ENCODE measurements at regions not wholly inside any gene's neighbourhood (a gene's known extent, or its start where the extent isn't known, plus 50 kb on each side); places are given as distances from the start of the nearest gene placed in this dataset.

DNA sequence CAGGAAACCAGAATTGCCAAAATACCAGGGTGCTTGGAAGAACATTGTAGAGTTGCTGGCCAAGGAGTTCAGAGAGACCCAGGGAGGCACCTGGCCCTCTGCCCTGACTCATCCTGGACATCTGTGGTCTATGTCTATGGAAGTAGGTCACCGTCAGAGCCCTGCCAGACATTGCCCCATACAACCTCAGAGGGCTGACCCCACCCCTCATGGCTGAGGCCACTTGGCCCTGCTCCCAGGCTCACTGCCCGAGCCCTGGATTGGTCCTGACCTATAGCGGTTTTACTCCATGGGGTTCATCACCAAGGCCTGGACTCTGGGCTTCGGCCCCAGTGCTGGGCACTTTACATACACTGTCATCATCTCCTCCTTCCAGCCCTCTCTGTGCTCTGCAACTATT is 233.1 kb downstream of the PTPRU start:
- TF ChIP-seq, protein P1, sequence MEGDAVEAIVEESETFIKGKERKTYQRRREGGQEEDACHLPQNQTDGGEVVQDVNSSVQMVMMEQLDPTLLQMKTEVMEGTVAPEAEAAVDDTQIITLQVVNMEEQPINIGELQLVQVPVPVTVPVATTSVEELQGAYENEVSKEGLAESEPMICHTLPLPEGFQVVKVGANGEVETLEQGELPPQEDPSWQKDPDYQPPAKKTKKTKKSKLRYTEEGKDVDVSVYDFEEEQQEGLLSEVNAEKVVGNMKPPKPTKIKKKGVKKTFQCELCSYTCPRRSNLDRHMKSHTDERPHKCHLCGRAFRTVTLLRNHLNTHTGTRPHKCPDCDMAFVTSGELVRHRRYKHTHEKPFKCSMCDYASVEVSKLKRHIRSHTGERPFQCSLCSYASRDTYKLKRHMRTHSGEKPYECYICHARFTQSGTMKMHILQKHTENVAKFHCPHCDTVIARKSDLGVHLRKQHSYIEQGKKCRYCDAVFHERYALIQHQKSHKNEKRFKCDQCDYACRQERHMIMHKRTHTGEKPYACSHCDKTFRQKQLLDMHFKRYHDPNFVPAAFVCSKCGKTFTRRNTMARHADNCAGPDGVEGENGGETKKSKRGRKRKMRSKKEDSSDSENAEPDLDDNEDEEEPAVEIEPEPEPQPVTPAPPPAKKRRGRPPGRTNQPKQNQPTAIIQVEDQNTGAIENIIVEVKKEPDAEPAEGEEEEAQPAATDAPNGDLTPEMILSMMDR (IDR thresholded peaks at IDR 0.05), result no peak
- TF ChIP-seq POLR2A (IDR thresholded peaks at IDR 0.05), result no peak
- no peak for TF ChIP-seq EP300 (IDR thresholded peaks at IDR 0.05)
